ENCODE measurements at regions not wholly inside any gene's neighbourhood (a gene's known extent, or its start where the extent isn't known, plus 50 kb on each side); places are given as distances from the start of the nearest gene placed in this dataset.

- no peak for ATAC-seq
These were observed 65.7 kb upstream of the KCNIP4 start for GRCh38 chr4:22014222-22014741.

DNA sequence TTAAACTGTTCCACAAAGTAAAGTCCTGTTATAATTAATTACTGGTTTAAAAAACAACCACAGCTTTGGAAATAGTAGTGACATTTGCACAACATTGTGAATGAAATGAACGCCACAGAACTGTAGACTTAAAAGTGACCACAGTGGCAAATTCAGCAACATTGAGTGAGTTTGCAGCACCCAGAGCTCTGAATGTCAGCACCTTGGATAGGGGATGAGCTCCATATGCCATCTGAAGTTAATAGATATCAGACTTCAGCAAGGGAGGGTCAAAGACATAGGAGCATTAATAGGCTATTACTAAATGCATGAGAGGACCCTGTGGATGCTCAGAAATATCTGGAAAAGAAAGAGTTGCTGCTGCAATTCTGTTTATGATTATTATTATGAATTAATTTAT, 55.3 kb upstream of the KCNIP4 start:
- ATAC-seq = no peak
